HG02623 (cell line): ENCODE measurements at regions not wholly inside any gene's neighbourhood (a gene's known extent, or its start where the extent isn't known, plus 50 kb on each side); places are given as distances from the start of the nearest gene placed in this dataset.
"Not testable (repeated sequence)": the region's sequence is repeated elsewhere in the genome, so short reads cannot be mapped to it uniquely, and the experiment has no call there.

Experiments
- ATAC-seq: cut with Tn5 transposase; IDR thresholded peaks from one replicate; pipeline ENCODE4 v1.9.1; 2021; ENCODE audit warnings: moderate library complexity; ENCODE audit not compliant: unreplicated experiment

DNA sequence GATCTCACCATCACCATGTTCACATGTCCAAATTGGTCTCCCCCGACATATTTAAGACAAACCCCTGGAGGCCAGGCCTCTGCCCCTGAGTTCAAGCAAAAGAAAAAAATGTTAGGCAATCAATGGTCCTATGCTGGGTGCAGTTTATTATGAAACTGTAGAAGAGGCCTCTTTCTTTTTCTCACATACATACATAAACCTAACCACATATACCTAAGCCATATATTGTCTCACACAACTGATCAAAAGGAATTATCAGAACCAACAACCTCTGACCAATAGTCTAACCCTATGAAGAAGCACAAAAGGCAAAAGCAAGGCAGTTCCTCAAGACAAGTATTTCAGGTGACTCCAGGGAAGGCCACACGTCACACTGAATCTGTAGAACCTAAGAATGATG, 49.9 kb downstream of the ILRUN start:
- no peak for ATAC-seq

- ATAC-seq = no peak
These were observed 50.9 kb downstream of the ILRUN start for GRCh38 chr6:34645627-34646026.

- no peak for ATAC-seq
These were observed 51.9 kb downstream of the ILRUN start for GRCh38 chr6:34644716-34645115.

DNA sequence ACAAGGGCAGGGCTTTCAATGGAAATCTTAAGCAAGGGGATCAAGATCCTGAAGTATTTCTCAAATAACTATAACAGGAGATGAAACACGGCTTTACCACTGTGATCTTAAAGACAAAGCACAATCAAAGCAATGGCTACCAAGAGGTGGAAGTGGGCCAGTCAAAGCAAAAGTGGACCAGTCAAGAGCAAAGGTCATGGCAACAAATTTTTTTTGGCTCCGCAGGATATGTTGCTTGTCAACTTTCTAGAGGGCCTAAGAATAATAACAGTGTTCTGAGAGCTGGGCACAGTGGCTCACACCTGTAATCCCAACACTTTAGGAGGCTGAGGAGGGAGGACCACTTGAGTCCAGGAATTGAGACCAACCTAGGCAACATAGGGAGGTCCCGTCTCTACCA, 54.1 kb downstream of the ILRUN start:
- ATAC-seq = no peak

DNA sequence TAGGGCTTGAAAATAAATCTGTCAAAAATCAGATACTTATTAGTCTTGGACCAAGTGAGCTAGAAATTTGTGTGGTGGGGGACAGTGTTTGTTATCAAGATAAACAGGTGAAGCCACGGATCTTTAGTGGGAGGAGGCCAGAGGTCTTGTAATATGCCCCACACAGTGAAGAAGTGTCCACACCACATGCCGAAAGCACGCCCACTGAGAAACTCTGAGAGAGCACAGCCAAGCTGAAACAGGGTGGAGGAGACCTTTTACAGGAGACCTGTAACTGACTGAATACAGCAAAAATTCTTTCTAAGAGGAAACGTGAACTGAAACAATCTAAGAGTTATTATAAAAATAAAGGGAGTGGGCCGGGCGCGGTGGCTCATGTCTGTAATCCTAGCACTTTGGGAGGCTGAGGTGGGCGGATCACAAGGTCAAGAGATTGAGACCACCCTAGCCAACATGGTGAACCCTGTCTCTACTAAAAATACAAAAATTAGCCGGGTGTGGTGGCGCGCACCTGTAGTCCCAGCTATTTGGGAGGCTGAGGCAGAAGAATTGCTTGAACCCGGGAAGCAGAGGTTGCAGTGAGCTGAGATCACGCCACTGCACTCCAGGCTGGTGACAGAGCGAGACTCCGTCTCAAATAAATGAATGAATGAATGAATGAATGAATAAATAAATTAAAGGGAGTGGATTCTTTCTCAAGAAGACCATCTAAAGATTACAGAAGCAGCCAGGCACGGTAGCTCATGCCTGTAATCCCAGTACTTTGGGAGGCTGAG, 56.3 kb downstream of the ILRUN start:
- not testable (repeated sequence) for ATAC-seq

- peak; percentile 60 for ATAC-seq
These were observed 57.5 kb downstream of the ILRUN start for GRCh38 chr6:34638834-34639736.

DNA sequence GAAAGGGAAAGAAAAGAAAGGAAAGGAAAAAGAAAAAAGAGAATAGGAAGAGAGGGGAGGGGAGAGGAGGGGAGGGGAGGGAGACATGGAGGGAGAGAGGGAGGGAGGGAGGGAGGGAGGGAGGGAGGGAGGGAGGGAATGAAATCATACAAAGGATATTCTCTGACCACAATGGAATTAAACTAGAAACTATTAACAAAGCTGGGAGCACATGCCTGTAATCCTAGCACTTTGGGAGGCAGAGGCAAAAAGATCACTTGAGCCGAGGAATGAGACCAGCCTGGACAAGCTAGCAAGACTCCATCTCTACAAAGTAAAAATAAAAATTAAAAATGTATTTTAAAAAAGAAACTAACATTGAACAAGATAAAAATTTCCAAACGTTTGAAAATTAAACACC, 62.8 kb downstream of the ILRUN start:
- ATAC-seq = no peak

DNA sequence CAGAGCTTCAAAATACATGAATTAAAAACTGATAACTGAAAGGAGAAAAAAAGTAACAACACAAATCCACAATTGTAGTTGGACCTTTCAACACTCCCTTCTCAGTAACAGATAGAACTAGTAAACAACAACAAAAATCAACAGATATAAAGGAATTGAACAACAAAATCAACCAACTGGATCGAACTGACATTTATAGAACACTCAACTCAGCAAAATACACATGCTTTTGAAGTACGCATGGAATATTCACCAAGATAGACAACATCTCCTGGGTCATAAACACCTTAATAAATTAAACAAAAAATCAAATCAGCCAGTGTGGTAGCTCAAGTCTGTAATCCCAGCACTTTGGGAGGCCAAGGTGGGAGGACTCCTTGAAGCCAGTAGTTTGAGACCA, 63.3 kb downstream of the ILRUN start:
- no peak for ATAC-seq

DNA sequence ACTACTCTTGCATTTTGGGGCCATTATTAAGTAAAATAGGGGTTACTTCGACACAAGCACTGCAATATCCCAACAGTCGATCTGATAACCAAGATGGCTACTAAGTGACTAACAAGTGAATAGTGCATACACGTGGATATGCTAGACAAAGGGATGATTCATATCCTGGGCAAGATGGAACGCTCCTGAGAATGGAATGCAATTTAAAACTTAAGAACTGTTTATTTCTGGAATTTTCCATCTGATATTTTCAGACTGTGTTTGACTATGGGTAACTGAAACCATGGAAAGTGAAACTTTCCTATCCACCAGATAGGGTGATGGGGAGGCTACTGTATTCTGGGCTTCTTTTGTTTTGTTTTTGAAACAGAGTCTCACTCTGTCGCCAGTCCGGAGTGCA, 66.5 kb downstream of the ILRUN start:
- no peak for ATAC-seq

GRCh38 chr6:34627296-34627695, 69.3 kb downstream of the ILRUN start:
- ATAC-seq = no peak

- no peak for ATAC-seq
These were observed 62.5 kb upstream of the SPDEF start for GRCh38 chr6:34618430-34619182.

DNA sequence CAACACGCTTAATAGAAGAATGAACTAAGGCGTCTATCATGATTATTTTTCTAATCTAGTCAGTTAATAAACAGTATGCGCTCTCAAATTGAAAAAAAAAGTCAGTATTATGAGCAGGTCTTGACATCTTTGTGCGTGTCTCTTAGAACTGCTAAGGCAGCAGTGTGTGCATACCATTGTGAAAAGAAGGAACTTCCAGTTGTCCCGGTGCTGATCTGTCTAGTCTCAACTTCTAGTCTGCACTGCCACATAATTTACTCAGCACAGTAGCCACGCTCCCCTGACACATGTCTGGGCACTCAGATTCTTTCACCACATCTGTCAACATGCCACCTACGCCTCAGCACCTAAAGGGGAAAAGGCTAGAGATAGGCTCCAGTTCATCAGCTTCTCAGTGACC, 61.1 kb upstream of the SPDEF start:
- ATAC-seq = no peak

DNA sequence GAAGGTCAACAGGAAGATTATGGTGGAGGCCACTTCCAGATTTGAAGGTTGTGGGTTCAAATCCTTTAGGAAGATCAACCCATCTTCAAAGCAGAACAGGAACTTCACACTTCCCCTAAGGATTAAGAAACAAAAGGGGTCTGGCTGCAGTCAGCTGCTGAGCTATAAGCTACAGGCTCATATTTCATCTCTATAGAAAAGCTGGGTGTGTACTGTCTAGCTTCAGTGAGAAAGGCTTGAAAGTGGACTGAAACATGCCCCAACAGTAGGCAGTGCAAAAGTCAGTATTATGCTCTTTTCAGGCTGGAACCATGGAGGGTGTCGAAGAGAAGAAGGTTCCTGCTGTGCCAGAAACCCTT, 60.1 kb upstream of the SPDEF start:
- no peak for ATAC-seq

GRCh38 chr6:34615574-34616226, 59.6 kb upstream of the SPDEF start:
- ATAC-seq = no peak

DNA sequence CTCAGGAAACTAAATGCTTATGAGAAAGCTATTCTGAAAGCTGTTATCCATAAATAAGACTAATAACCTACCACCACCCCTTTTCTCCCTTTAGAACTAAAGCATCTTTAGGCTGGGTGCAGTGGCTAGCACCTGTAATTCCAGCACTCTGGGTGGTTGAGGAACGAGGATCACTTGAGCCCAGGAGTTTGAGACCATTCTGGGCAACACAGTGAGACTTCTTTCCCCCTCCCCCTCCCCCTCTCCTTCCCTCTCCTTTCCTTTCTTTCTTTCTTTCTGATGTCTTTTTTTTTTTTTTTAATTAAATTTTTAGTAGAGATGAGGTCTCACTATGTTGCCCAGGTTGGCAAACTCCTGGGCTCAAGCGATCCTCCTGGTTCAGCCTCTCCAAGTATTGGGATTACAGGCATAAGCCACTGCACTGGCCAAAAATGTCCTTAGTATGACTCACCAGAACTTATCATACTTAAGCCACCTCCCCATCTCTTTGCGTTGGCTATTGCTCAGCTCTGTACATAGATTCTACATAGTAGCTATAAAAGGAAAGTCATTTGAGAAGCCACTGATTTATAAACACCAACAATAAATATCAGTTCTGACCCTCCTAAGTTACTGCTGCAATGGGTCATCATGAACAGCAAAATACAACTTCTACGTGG, 54.8 kb upstream of the SPDEF start:
- no peak for ATAC-seq

- no peak for ATAC-seq
These were observed 52.4 kb upstream of the SPDEF start for GRCh38 chr6:34608321-34609091.

DNA sequence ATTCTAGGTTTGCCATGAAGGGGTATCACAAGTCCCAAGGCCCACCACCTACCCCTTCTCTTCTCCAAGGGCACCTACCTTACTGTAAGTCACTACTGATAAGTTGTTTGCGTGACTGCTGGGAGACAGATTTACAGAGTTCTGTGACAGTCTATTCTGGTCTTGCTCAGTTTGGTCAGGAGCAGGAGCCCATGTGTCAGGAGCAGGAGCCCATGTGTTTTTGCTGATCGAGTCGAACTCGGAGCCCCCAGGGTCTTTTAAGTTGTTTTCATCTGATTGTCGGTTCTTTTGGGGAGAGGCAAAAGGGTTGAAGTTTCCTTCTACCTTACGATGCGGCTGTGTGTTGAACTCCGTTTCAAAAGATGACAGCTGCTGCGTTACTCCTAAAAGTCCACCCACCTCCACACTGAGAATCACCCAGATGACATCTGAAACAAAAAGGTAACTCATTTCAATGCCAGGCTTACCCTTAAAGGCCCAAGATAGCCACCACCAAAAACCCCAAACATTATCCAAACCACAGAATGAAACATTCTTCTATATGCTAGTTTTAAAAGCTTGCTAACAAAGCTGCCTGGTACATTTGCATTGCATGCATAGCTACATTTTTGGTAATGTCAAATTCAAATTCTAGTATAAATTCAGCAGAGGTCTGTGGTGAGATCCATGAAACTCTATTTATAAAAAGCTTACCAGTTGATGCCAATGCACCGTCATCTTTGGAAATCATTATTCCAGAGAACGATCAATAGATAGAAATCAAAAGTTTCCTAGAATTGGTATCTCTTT, 50.5 kb upstream of the SPDEF start:
- no peak for ATAC-seq
